ENCODE measurements at regions not wholly inside any gene's neighbourhood (a gene's known extent, or its start where the extent isn't known, plus 50 kb on each side); places are given as distances from the start of the nearest gene placed in this dataset.

- Histone ChIP-seq H3K27me3 (ENCODE audit: control insufficient read depth, insufficient read depth, low read length) (no peaks in the 10 kb centered on the region), H3K4me3 (ENCODE audit: low read depth, low read length) (no peak overlapping the region), H3K36me3 (ENCODE audit: control insufficient read depth, insufficient read depth, low read length) (no peaks in the 10 kb centered on the region)
- FAIRE-seq (no peak), DNase-seq (ENCODE audit: low read depth) (no peak)
- TF ChIP-seq CTCF (IDR thresholded peaks at IDR 0.05; ENCODE audit: insufficient read depth, low read length, severe bottlenecking), result no peak
These were observed 584.9 kb downstream of the MAT2B start for GRCh38 chr5:164090358-164090757.

- DNase-seq (ENCODE audit: low read depth) (no peak), FAIRE-seq (no peak)
- Histone ChIP-seq H3K36me3 (ENCODE audit: control insufficient read depth, insufficient read depth, low read length) (no peaks in the 10 kb centered on the region), H3K4me3 (ENCODE audit: low read depth, low read length) (no peak overlapping the region), H3K27me3 (ENCODE audit: control insufficient read depth, insufficient read depth, low read length) (no peaks in the 10 kb centered on the region)
- no peak for TF ChIP-seq CTCF (IDR thresholded peaks at IDR 0.05; ENCODE audit: insufficient read depth, low read length, severe bottlenecking)
These were observed 586.4 kb downstream of the MAT2B start for GRCh38 chr5:164091836-164092235.

- TF ChIP-seq CTCF (IDR thresholded peaks at IDR 0.05; ENCODE audit: insufficient read depth, low read length, severe bottlenecking), result no peak
- DNase-seq (ENCODE audit: low read depth) (no peak), FAIRE-seq (no peak)
- H3K4me3 ChIP-seq (ENCODE audit: low read depth, low read length), result no peak overlapping the region
- no peaks in the 10 kb centered on the region for H3K36me3 ChIP-seq (ENCODE audit: control insufficient read depth, insufficient read depth, low read length)
- no peaks in the 10 kb centered on the region for H3K27me3 ChIP-seq (ENCODE audit: control insufficient read depth, insufficient read depth, low read length)
These were observed 588.9 kb downstream of the MAT2B start for GRCh38 chr5:164094291-164094690.

GRCh38 chr5:164097749-164098148 lies 592.3 kb downstream of the MAT2B start:
- Histone ChIP-seq H3K27me3 (ENCODE audit: control insufficient read depth, insufficient read depth, low read length) (no peaks in the 10 kb centered on the region), H3K36me3 (ENCODE audit: control insufficient read depth, insufficient read depth, low read length) (no peaks in the 10 kb centered on the region), H3K4me3 (ENCODE audit: low read depth, low read length) (no peak overlapping the region)
- TF ChIP-seq CTCF (IDR thresholded peaks at IDR 0.05; ENCODE audit: insufficient read depth, low read length, severe bottlenecking), result no peak
- DNase-seq (ENCODE audit: low read depth) (peak; percentile 99), FAIRE-seq (no peak)

- FAIRE-seq (no peak), DNase-seq (ENCODE audit: low read depth) (peak; percentile 22)
- H3K4me3 ChIP-seq (ENCODE audit: low read depth, low read length), result no peak overlapping the region
- H3K27me3 ChIP-seq (ENCODE audit: control insufficient read depth, insufficient read depth, low read length), result no peaks in the 10 kb centered on the region
- TF ChIP-seq CTCF (IDR thresholded peaks at IDR 0.05; ENCODE audit: insufficient read depth, low read length, severe bottlenecking), result no peak
- H3K36me3 ChIP-seq (ENCODE audit: control insufficient read depth, insufficient read depth, low read length), result no peaks in the 10 kb centered on the region
These were observed 593.1 kb downstream of the MAT2B start for GRCh38 chr5:164098531-164098930.

GRCh38 chr5:164098979-164099378 lies 593.6 kb downstream of the MAT2B start:
- no peak for DNase-seq (ENCODE audit: low read depth)
- Histone ChIP-seq H3K27me3 (ENCODE audit: control insufficient read depth, insufficient read depth, low read length) (no peaks in the 10 kb centered on the region), H3K36me3 (ENCODE audit: control insufficient read depth, insufficient read depth, low read length) (no peaks in the 10 kb centered on the region), H3K4me3 (ENCODE audit: low read depth, low read length) (no peak overlapping the region)
- no peak for FAIRE-seq
- TF ChIP-seq CTCF (IDR thresholded peaks at IDR 0.05; ENCODE audit: insufficient read depth, low read length, severe bottlenecking), result no peak

All from bronchial epithelial cell (primary cell).